HCT116 (cell line): ENCODE measurements at regions not wholly inside any gene's neighbourhood (a gene's known extent, or its start where the extent isn't known, plus 50 kb on each side); places are given as distances from the start of the nearest gene placed in this dataset.

Experiments
- ATAC-seq: fragments of 200-7000 bp; cut with Tn5 transposase; 2 replicates; pipeline ENCODE4 v1.9.1; 2020; ENCODE audit warnings: mild to moderate bottlenecking, moderate library complexity
- BruUV-seq: library from RNA; stranded (reverse); fragments of 400-500 nt; replicated peaks from 2 replicates; lab custom pipeline; 2021; lab: Mats Ljungman, UMichigan
- CTCF ChIA-PET: fragments of 300-600 bp; sonication (Branson Sonifier 250); formaldehyde crosslinking; loops from one replicate; lab custom pipeline; 2021; ENCODE audit warnings: antibody characterized with exemption; lab: Charles Lee
- POLR2A ChIA-PET: fragments of 300-600, 350-600 bp; sonication (Branson Sonifier 250); formaldehyde crosslinking; loops from one replicate; lab custom pipeline; 2021; ENCODE audit warnings: antibody characterized with exemption; lab: Charles Lee
- RAD21 ChIA-PET, 2 experiments: fragments of 300-600 bp; sonication (Branson Sonifier 250); formaldehyde crosslinking; loops; one replicate each; lab custom pipeline; 2023; ENCODE audit warnings: low total read pairs in 2 of 2; ENCODE audit not compliant: uncharacterized antibody in 2 of 2, unreplicated experiment in 2 of 2, low non-redundant PET in 1 of 2; lab: Charles Lee
- DNase-seq: peaks from one replicate; pipeline ENCODE4 v3.0.0-alpha.2; 2010; ENCODE audit warnings: low read depth, low spot score
- H2AFZ ChIP-seq: fragments of 200-600 bp; shearing (Covaris generic), sonication (generic); 2 replicates; pipeline ENCODE4 v1.6.1; 2017; ENCODE audit warnings: low read depth, mixed run types, mixed read lengths, antibody characterized with exemption, low read length; ENCODE audit not compliant: poor library complexity, severe bottlenecking
- H3K27ac ChIP-seq: 2 replicates; pipeline ENCODE4 v1.5.1; 2012; ENCODE audit warnings: low read depth, low read length
- H3K27me3 ChIP-seq: fragments of 200-600 bp; sonication (generic); 2 replicates; pipeline ENCODE4 v1.6.1; 2016; ENCODE audit warnings: mixed run types, low read length, mixed read lengths; ENCODE audit not compliant: insufficient read depth
- H3K36me3 ChIP-seq, 2 experiments: fragments of 200-500 bp in 1 of 2; fragments of 200-600 bp in 1 of 2; sonication (Bioruptor generic) in 1 of 2; sonication (generic) in 1 of 2; 2 replicates each; pipeline versions ENCODE4 v1.5.1 to v1.6.1; 2014 to 2016; ENCODE audit warnings: low read length in 2 of 2, inconsistent platforms in 1 of 2, mixed read lengths in 1 of 2, mixed run types in 1 of 2; ENCODE audit not compliant: insufficient read depth in 2 of 2, control insufficient read depth in 1 of 2
- H3K4me1 ChIP-seq, 2 experiments: fragments of 200-600 bp in 1 of 2; sonication (generic) in 1 of 2; 2 replicates each; pipeline versions ENCODE4 v1.5.1 to v1.6.1; 2012 to 2017; ENCODE audit warnings: low read length in 2 of 2, inconsistent platforms in 1 of 2, mild to moderate bottlenecking in 1 of 2, mixed read lengths in 1 of 2, mixed run types in 1 of 2, moderate library complexity in 1 of 2; ENCODE audit not compliant: insufficient read depth in 2 of 2, control insufficient read depth in 1 of 2
- H3K4me2 ChIP-seq: fragments of 200-600 bp; sonication (generic); 2 replicates; pipeline ENCODE4 v1.6.1; 2017; ENCODE audit warnings: mixed run types, low read length, mixed read lengths
- H3K4me3 ChIP-seq, 2 experiments: fragments of 200-600 bp in 1 of 2; sonication (generic) in 1 of 2; replicated peaks in 1 of 2; 2 replicates each; pipeline ENCODE4 v1.5.1; 2011 to 2016; ENCODE audit warnings: low read length in 2 of 2, control low read depth in 1 of 2, low read depth in 1 of 2, mild to moderate bottlenecking in 1 of 2, mixed read lengths in 1 of 2, mixed run types in 1 of 2
- H3K79me2 ChIP-seq: fragments of 200-600 bp; sonication (generic); 2 replicates; pipeline ENCODE4 v1.6.1; 2017; ENCODE audit warnings: mild to moderate bottlenecking, mixed run types, low read length, moderate library complexity, mixed read lengths; ENCODE audit not compliant: insufficient read depth
- H3K9ac ChIP-seq: fragments of 200-600 bp; sonication (generic); 2 replicates; pipeline ENCODE4 v1.6.1; 2016; ENCODE audit warnings: low read length, mixed read lengths
- H3K9me2 ChIP-seq: fragments of 200-600 bp; sonication (generic), shearing (Covaris generic); 2 replicates; pipeline ENCODE4 v1.6.1; 2017; ENCODE audit warnings: mixed run types, mild to moderate bottlenecking, moderate library complexity; ENCODE audit not compliant: insufficient read depth
- H3K9me3 ChIP-seq, 2 experiments: fragments of 200-500 bp in 1 of 2; fragments of 200-600 bp in 1 of 2; sonication (Bioruptor generic) in 1 of 2; sonication (generic) in 1 of 2; 2 replicates each; pipeline ENCODE4 v1.6.1; 2014 to 2017; ENCODE audit warnings: low read length in 2 of 2, mixed read lengths in 2 of 2, inconsistent platforms in 1 of 2, low read depth in 1 of 2, mild to moderate bottlenecking in 1 of 2, mixed run types in 1 of 2, moderate library complexity in 1 of 2; ENCODE audit not compliant: control insufficient read depth in 1 of 2, insufficient read depth in 1 of 2
- H4K20me1 ChIP-seq: fragments of 200-600 bp; sonication (generic), shearing (Covaris generic); 2 replicates; pipeline ENCODE4 v1.6.1; 2017; ENCODE audit warnings: mixed run types, mild to moderate bottlenecking, moderate library complexity; ENCODE audit not compliant: insufficient read depth
- ATF3 ChIP-seq: IDR thresholded peaks from 2 replicates; pipeline ENCODE4 v1.6.1; 2012
- CBX3 ChIP-seq: IDR thresholded peaks from 2 replicates; pipeline ENCODE4 v1.6.1; 2012; ENCODE audit warnings: low read depth
- CTCF ChIP-seq, 3 experiments: fragments of 200-600 bp in 1 of 3; sonication (generic) in 1 of 3; IDR thresholded peaks in 2 of 3; conservative IDR thresholded peaks in 1 of 3; 2 replicates each; pipeline ENCODE4 v1.5.1; 2012 to 2017; ENCODE audit warnings: low read depth in 2 of 3, low read length in 2 of 3, antibody characterized with exemption in 1 of 3, borderline replicate concordance in 1 of 3, control low read depth in 1 of 3, mild to moderate bottlenecking in 1 of 3, mixed read lengths in 1 of 3, mixed run types in 1 of 3, moderate library complexity in 1 of 3; ENCODE audit not compliant: insufficient read depth in 1 of 3
- ELF1 ChIP-seq: IDR thresholded peaks from 2 replicates; pipeline ENCODE4 v1.6.1; 2012; ENCODE audit warnings: low read depth, borderline replicate concordance
- EZH2phosphoT487 ChIP-seq: fragments of 200-600 bp; IDR thresholded peaks from 2 replicates; pipeline ENCODE4 v1.6.1; 2018; ENCODE audit warnings: antibody characterized with exemption, borderline replicate concordance
- MAX ChIP-seq: IDR thresholded peaks from 2 replicates; pipeline ENCODE4 v1.6.1; 2012
- RAD21 ChIP-seq: IDR thresholded peaks from 2 replicates; pipeline ENCODE4 v1.6.1; 2012; ENCODE audit warnings: low read depth, mild to moderate bottlenecking
- SP1 ChIP-seq: IDR thresholded peaks from 2 replicates; pipeline ENCODE4 v1.6.1; 2012; ENCODE audit warnings: low read depth
- YY1 ChIP-seq: IDR thresholded peaks from 2 replicates; pipeline ENCODE4 v1.6.1; 2011; ENCODE audit warnings: low read length, low read depth, moderate library complexity, mild to moderate bottlenecking; ENCODE audit not compliant: insufficient replicate concordance; ENCODE audit errors: extremely low read depth
- intact Hi-C: fragments of 100-400 bp; cut with micrococcal nuclease; formaldehyde crosslinking; loops from 2 replicates; pipeline ENCODE4 v1.10.0; 2022

- ATAC-seq (no peak), DNase-seq (no peak)
- Histone ChIP-seq H2AFZ (no peak overlapping the region), H3K9me3 (peaks cover 3 to 12% of the 10 kb centered on the region in 2 experiments; a peak in 2 of 4 replicates), H3K4me2 (no peak overlapping the region), H3K27me3 (no peaks in the 10 kb centered on the region), H3K9me2 (no peaks in the 10 kb centered on the region), H3K79me2 (no peaks in the 10 kb centered on the region), H3K4me1 (no peaks in the 10 kb centered on the region), H3K27ac (no peak overlapping the region), H3K36me3 (no peaks in the 10 kb centered on the region), H4K20me1 (no peaks in the 10 kb centered on the region), H3K4me3 (no peak overlapping the region), H3K9ac (no peak overlapping the region)
- no TSS peak for BruUV-seq
- POLR2A ChIA-PET = no interaction called here
- intact Hi-C loops = no loop called here
- RAD21 ChIA-PET = no interaction called here
- TF ChIP-seq MAX (no peak), SP1 (no peak), CBX3 (no peak), EZH2phosphoT487 (no peak), YY1 (no peak)
- CTCF ChIA-PET = no interaction called here
Measured at GRCh38 chr6:5946181-5946580, 60.5 kb downstream of the NRN1 start.

- Histone ChIP-seq H3K9me2 (no peaks in the 10 kb centered on the region), H3K9me3 (peaks cover 3 to 12% of the 10 kb centered on the region in 2 experiments; a peak in 2 of 4 replicates), H3K27me3 (no peaks in the 10 kb centered on the region), H3K4me3 (no peak overlapping the region), H4K20me1 (no peaks in the 10 kb centered on the region), H3K4me2 (no peak overlapping the region), H3K36me3 (no peaks in the 10 kb centered on the region), H3K9ac (no peak overlapping the region)
- ChIA-PET CTCF (no interaction called here), POLR2A (no interaction called here), RAD21 (no interaction called here)
- BruUV-seq = no TSS peak
- intact Hi-C loops = no loop called here
- no peak for DNase-seq
- TF ChIP-seq SP1 (no peak), ATF3 (no peak), YY1 (no peak), CTCF (IDR thresholded peaks at IDR 0.05 in 2 of 3, conservative IDR thresholded peaks at IDR 0.05 in 1 of 3; ENCODE audit: borderline replicate concordance in 1 of 3, insufficient read depth in 1 of 3, low read depth in 2 of 3, low read length in 2 of 3) (no peak), RAD21 (no peak), ELF1 (no peak), CBX3 (0 out of 2 replicates have a peak, but pooled peaks have one; percentile 22)
- TF ChIP-seq, all 23 proteins: peak for 1
- Histone ChIP-seq H3K79me2 (no peaks in the 10 kb centered on the region), H3K27ac (no peak overlapping the region), H3K4me1 (no peaks in the 10 kb centered on the region), H2AFZ (no peak overlapping the region)
- no peak for ATAC-seq
Measured at GRCh38 chr6:5943591-5943990, 63.1 kb downstream of the NRN1 start.
